Spleen (tissue), 11 donors: ENCODE measurements at regions not wholly inside any gene's neighbourhood (a gene's known extent, or its start where the extent isn't known, plus 50 kb on each side); places are given as distances from the start of the nearest gene placed in this dataset.

Source experiments
- DNase-seq: peaks from one replicate; pipeline ENCODE4 v3.0.0-alpha.2; 2020
- H3K27ac ChIP-seq, 8 donors: fragments of 200-600 bp; sonication (generic) in 7 of 8; 1 replicate in 4 of 8; 2 replicates in 4 of 8; pipeline versions ENCODE4 v1.5.0 to v1.8.0; 2016 to 2021; ENCODE audit warnings: inconsistent platforms in 4 of 8, mild to moderate bottlenecking in 4 of 8, moderate library complexity in 1 of 8
- H3K27me3 ChIP-seq, 7 donors: fragments of 200-600 bp; sonication (generic) in 6 of 7; replicated peaks in 1 of 7; 1 replicate in 4 of 7; 2 replicates in 3 of 7; pipeline versions ENCODE4 v1.5.0 to v1.8.0; 2016 to 2021; ENCODE audit warnings: inconsistent platforms in 3 of 7, mild to moderate bottlenecking in 1 of 7
- H3K36me3 ChIP-seq, 6 donors: fragments of 200-600 bp; sonication (generic) in 5 of 6; 1 replicate in 4 of 6; 2 replicates in 2 of 6; pipeline versions ENCODE4 v1.5.0 to v1.8.0; 2016 to 2021; ENCODE audit warnings: inconsistent platforms in 2 of 6
- H3K4me1 ChIP-seq, 6 donors: fragments of 200-600 bp; sonication (generic) in 5 of 6; 1 replicate in 3 of 6; 2 replicates in 3 of 6; pipeline versions ENCODE4 v1.5.0 to v1.8.0; 2016 to 2021; ENCODE audit warnings: inconsistent platforms in 3 of 6
- H3K4me3 ChIP-seq, 8 donors: fragments of 200-600 bp; sonication (generic) in 7 of 8; 1 replicate in 4 of 8; 2 replicates in 4 of 8; pipeline versions ENCODE4 v1.5.0 to v1.8.0; 2016 to 2021; ENCODE audit warnings: inconsistent platforms in 4 of 8, mild to moderate bottlenecking in 4 of 8, moderate library complexity in 2 of 8
- H3K9me3 ChIP-seq, 8 donors: fragments of 200-600 bp; sonication (generic) in 7 of 8; 1 replicate in 4 of 8; 2 replicates in 4 of 8; pipeline versions ENCODE4 v1.5.0 to v1.8.0; 2016 to 2021; ENCODE audit warnings: inconsistent platforms in 4 of 8
- POLR2A ChIP-seq, 3 donors: fragments of 450-650 bp; IDR thresholded peaks; one replicate each; pipeline ENCODE4 v1.5.1; 2017; ENCODE audit warnings: antibody characterized with exemption in 3 of 3, mild to moderate bottlenecking in 1 of 3
- POLR2AphosphoS5 ChIP-seq, 3 donors: sonication (generic); formaldehyde crosslinking; IDR thresholded peaks; one replicate each; pipeline ENCODE4 v1.5.1; 2017; ENCODE audit warnings: antibody characterized with exemption in 3 of 3
- WGBS, 5 donors: extraction: QIAGEN DNeasy Blood & Tissue Kit in 3 of 5; methylation state at CpG; one replicate each; pipeline versions ENCODE4 v1.1.5 to v1.1.7; 2013 to 2018; 5-methylcytosine and 5-hydroxymethylcytosine counted together
- intact Hi-C: fragments of 100-400 bp; cut with DNase I; formaldehyde crosslinking; loops from one replicate; pipeline ENCODE4 v1.15.0; 2023; ENCODE audit warnings: low total_unique reads
- TF ChIP-seq, protein P1 (sequence below), 11 experiments: fragments of 200-600 bp in 7 of 11; fragments of 450-650 bp in 4 of 11; sonication (generic) in 4 of 11; IDR thresholded peaks in 8 of 11; conservative IDR thresholded peaks in 3 of 11; 1 replicate in 7 of 11; 2 replicates in 4 of 11; pipeline versions ENCODE4 v1.4.0 to v1.8.0; 2016 to 2021; ENCODE audit warnings: antibody characterized with exemption in 11 of 11, inconsistent platforms in 4 of 11, mild to moderate bottlenecking in 1 of 11
- donor health status: healthy with polysubstance abuse.
- donor health status: DM: no; HTN: no; CAD: no; lungs with moderate emphysema.
- donor health status: DM: no; HTN: no; CAD: no.
- donor health status: Bipolar disorder and iron deficiency.
- donor health status: healthy.
- donor health status: DM: no; HTN: no; CAD: no.
- donor health status: DM: yes; HTN: yes; CAD: no.

- H3K9me3 ChIP-seq, result no peaks in the 10 kb centered on the region
- 72 to 84% (median 81%) methylated on average over 5 of the region's 5 CpGs for WGBS, 5 donors
- no peaks in the 10 kb centered on the region for H3K4me1 ChIP-seq
- H3K27ac ChIP-seq, result no peak overlapping the region
- H3K27me3 ChIP-seq, result peaks cover 0 to 5% (median 0%) of the 10 kb centered on the region in 7 donors
- H3K4me3 ChIP-seq, result no peak overlapping the region
- intact Hi-C loops, result no loop called here
- no peak for DNase-seq
- TF ChIP-seq, protein P1, sequence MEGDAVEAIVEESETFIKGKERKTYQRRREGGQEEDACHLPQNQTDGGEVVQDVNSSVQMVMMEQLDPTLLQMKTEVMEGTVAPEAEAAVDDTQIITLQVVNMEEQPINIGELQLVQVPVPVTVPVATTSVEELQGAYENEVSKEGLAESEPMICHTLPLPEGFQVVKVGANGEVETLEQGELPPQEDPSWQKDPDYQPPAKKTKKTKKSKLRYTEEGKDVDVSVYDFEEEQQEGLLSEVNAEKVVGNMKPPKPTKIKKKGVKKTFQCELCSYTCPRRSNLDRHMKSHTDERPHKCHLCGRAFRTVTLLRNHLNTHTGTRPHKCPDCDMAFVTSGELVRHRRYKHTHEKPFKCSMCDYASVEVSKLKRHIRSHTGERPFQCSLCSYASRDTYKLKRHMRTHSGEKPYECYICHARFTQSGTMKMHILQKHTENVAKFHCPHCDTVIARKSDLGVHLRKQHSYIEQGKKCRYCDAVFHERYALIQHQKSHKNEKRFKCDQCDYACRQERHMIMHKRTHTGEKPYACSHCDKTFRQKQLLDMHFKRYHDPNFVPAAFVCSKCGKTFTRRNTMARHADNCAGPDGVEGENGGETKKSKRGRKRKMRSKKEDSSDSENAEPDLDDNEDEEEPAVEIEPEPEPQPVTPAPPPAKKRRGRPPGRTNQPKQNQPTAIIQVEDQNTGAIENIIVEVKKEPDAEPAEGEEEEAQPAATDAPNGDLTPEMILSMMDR (IDR thresholded peaks at IDR 0.05 in 8 of 11, conservative IDR thresholded peaks at IDR 0.05 in 3 of 11), result no peak
- no peak for TF ChIP-seq POLR2A (IDR thresholded peaks at IDR 0.05)
- TF ChIP-seq POLR2AphosphoS5 (IDR thresholded peaks at IDR 0.05), result no peak
- H3K36me3 ChIP-seq, result no peaks in the 10 kb centered on the region
Observed at GRCh38 chr16:52834736-52835465, 217.8 kb downstream of the CHD9NB start.

GRCh38 chr16:52832771-52833170 lies 219.9 kb downstream of the CHD9NB start:
- H3K4me3 ChIP-seq, result no peak overlapping the region
- H3K4me1 ChIP-seq, result no peaks in the 10 kb centered on the region
- no peaks in the 10 kb centered on the region for H3K27me3 ChIP-seq
- no peaks in the 10 kb centered on the region for H3K9me3 ChIP-seq
- H3K36me3 ChIP-seq, result no peaks in the 10 kb centered on the region
- TF ChIP-seq, protein P1 (IDR thresholded peaks at IDR 0.05 in 8 of 11, conservative IDR thresholded peaks at IDR 0.05 in 3 of 11), result no peak
- TF ChIP-seq POLR2A (IDR thresholded peaks at IDR 0.05), result no peak
- DNase-seq, result no peak
- no peak overlapping the region for H3K27ac ChIP-seq
- intact Hi-C loops, result no loop called here
- 52 to 70% (median 67%) methylated on average over 2 of the region's 2 CpGs for WGBS, 5 donors

GRCh38 chr16:52827456-52827855 lies 225.2 kb downstream of the CHD9NB start:
- no peak for TF ChIP-seq POLR2AphosphoS5 (IDR thresholded peaks at IDR 0.05)
- no peak for TF ChIP-seq POLR2A (IDR thresholded peaks at IDR 0.05)
- TF ChIP-seq, protein P1 (IDR thresholded peaks at IDR 0.05 in 8 of 11, conservative IDR thresholded peaks at IDR 0.05 in 3 of 11), result no peak
- 58 to 69% (median 65%) methylated on average over 4 of the region's 4 CpGs for WGBS, 5 donors
- no peaks in the 10 kb centered on the region for H3K36me3 ChIP-seq
- no peak overlapping the region for H3K4me3 ChIP-seq
- intact Hi-C loops, result no loop called here
- H3K27ac ChIP-seq, result no peak overlapping the region
- H3K27me3 ChIP-seq, result no peaks in the 10 kb centered on the region
- H3K9me3 ChIP-seq, result no peaks in the 10 kb centered on the region
- DNase-seq, result no peak
- H3K4me1 ChIP-seq, result no peaks in the 10 kb centered on the region

- Histone ChIP-seq H3K9me3 (no peaks in the 10 kb centered on the region), H3K27me3 (no peaks in the 10 kb centered on the region), H3K4me3 (no peak overlapping the region), H3K36me3 (no peaks in the 10 kb centered on the region), H3K27ac (no peak overlapping the region), H3K4me1 (no peaks in the 10 kb centered on the region)
- 80 to 90% (median 82%) methylated on average over 5 of the region's 5 CpGs for WGBS, 5 donors
- TF ChIP-seq POLR2A (IDR thresholded peaks at IDR 0.05) (no peak), POLR2AphosphoS5 (IDR thresholded peaks at IDR 0.05) (no peak)
- TF ChIP-seq, protein P1 (IDR thresholded peaks at IDR 0.05 in 8 of 11, conservative IDR thresholded peaks at IDR 0.05 in 3 of 11), result no peak
- no peak for DNase-seq
- intact Hi-C loops, result no loop called here
Observed at GRCh38 chr16:52825892-52826291, 226.8 kb downstream of the CHD9NB start.
